Nucleus accumbens (tissue), 56 donors: ENCODE measurements at regions not wholly inside any gene's neighbourhood (a gene's known extent, or its start where the extent isn't known, plus 50 kb on each side); places are given as distances from the start of the nearest gene placed in this dataset.

ENCODE experiments used
- DNase-seq, 56 donors: peaks; one replicate each; lab custom pipeline; 2025; lab: John Stamatoyannopoulos, UW

- DNase-seq: no peak
These were observed 407.6 kb upstream of the HS6ST1 start for GRCh38 chr2:128726236-128726635.

GRCh38 chr2:128726911-128727310, 408.2 kb upstream of the HS6ST1 start:
- DNase-seq: no peak

- DNase-seq: no peak
These were observed 408.7 kb upstream of the HS6ST1 start for GRCh38 chr2:128727404-128727803.

- DNase-seq: no peak
These were observed 409.2 kb upstream of the HS6ST1 start for GRCh38 chr2:128727914-128728313.

- no peak for DNase-seq
These were observed 410.4 kb upstream of the HS6ST1 start for GRCh38 chr2:128729051-128729450.

- no peak for DNase-seq
These were observed 413.5 kb upstream of the HS6ST1 start for GRCh38 chr2:128731994-128732650.

- DNase-seq: no peak
These were observed 414.3 kb upstream of the HS6ST1 start for GRCh38 chr2:128732976-128733431.

GRCh38 chr2:128733450-128733849, 414.8 kb upstream of the HS6ST1 start:
- DNase-seq: no peak

GRCh38 chr2:128734521-128735295, 416.0 kb upstream of the HS6ST1 start:
- peak in 1 of 56 donors; percentile 8 for DNase-seq

GRCh38 chr2:128735296-128735960, 416.8 kb upstream of the HS6ST1 start:
- no peak for DNase-seq

GRCh38 chr2:128736046-128736688, 417.5 kb upstream of the HS6ST1 start:
- DNase-seq: no peak

- peak in 49 of 56 donors; percentile 15 to 89 (median 59) for DNase-seq
These were observed 418.2 kb upstream of the HS6ST1 start for GRCh38 chr2:128736689-128737545.

GRCh38 chr2:128737546-128737826, 418.8 kb upstream of the HS6ST1 start:
- DNase-seq: no peak

- no peak for DNase-seq
These were observed 419.9 kb upstream of the HS6ST1 start for GRCh38 chr2:128738446-128739110.

- no peak for DNase-seq
These were observed 423.8 kb upstream of the HS6ST1 start for GRCh38 chr2:128742467-128742866.

GRCh38 chr2:128745946-128746345, 427.3 kb upstream of the HS6ST1 start:
- DNase-seq: no peak

GRCh38 chr2:128746356-128746755, 427.7 kb upstream of the HS6ST1 start:
- no peak for DNase-seq

- DNase-seq: no peak
These were observed 429.7 kb upstream of the HS6ST1 start for GRCh38 chr2:128748336-128748735.

GRCh38 chr2:128748835-128749605, 430.4 kb upstream of the HS6ST1 start:
- no peak for DNase-seq
